GM21619 (cell line): ENCODE measurements at regions not wholly inside any gene's neighbourhood (a gene's known extent, or its start where the extent isn't known, plus 50 kb on each side); places are given as distances from the start of the nearest gene placed in this dataset.

Experiments used
- ATAC-seq: cut with Tn5 transposase; IDR thresholded peaks from one replicate; pipeline ENCODE4 v1.9.1; 2021; ENCODE audit not compliant: unreplicated experiment

DNA sequence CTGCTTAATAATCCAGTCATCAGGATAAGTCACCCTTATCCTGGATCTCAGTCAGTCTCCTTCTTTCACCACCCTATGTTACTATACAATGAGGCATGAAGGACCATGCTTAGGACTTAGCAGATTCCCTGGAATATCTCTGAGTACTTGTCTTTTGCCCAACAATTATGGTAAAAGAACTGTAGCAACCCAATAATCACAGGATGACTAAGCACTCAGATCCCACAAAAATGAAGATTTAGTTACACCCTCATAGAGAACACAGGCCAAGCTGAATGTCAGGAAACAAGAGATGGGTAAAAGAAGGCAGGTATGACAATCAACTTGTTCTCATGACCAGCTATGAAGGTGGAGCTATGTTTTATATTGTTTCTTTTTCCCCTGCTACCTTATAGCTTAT, 91.4 kb downstream of the EDN1 start:
- no peak for ATAC-seq

- peak; percentile 93 for ATAC-seq
Measured at GRCh38 chr6:12383448-12383847, 93.3 kb downstream of the EDN1 start.

- no peak for ATAC-seq
Measured at GRCh38 chr6:12384357-12384912, 94.3 kb downstream of the EDN1 start.

DNA sequence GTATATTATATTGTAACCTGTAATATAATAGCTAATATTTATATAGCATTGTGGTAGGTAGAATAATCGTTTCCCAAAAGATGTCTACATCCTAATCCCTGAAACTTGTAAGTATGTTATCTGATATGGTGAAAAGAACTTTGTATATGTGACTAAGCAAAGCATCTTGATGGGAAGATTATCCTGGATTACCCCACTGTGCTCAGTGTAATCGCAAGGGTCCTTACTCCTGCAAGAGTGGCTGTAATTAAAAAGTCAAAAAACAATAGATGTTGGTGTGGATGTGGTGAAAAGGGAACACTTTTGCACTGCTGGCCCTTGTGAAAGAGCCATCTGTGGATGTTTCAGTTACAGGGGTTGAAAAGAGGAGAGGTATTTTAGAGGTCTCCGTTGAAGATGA, 95.2 kb downstream of the EDN1 start:
- ATAC-seq, result no peak

DNA sequence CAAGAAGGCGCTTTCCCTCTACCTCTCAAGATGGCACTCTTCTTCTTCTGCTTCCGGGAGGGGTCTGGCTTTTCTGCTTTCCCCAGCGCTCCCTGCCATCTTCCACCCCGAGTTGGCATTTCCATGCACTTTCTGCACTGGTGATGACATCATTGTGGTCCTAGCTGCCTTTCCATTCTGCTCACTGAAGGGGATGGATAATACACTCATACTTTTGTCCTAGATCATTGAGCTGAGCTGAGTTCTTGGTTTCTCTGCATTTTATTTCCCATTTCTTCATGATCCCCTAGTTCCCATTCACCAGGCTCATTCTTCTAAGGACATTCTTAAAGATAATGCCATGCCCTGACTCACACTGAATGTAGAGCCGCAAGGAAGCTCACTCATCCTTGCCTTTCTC, 96.7 kb downstream of the EDN1 start:
- ATAC-seq, result no peak

GRCh38 chr6:12391472-12391871, 101.3 kb downstream of the EDN1 start:
- ATAC-seq, result no peak

DNA sequence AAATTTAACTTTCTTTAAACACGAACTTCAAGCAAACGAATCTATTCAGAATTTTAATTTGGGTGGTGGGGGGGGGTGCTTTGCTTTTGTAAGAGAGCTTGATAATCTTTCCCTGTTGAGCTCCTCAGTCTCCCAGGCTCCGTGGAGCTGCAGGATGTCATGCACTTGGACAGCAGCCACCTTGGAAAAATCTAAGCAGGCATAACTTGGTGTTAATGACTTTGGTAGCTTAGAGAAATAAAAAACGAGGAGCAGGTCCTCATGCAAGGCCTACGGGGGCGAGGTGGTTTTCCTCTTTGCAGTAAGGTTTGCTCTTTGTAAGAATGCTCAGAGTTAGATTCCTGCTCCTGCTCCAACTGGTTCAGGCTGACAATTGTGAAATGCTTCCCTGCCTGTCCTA, 102.3 kb downstream of the EDN1 start:
- no peak for ATAC-seq

- ATAC-seq, result no peak
Measured at GRCh38 chr6:12393100-12393499, 102.9 kb downstream of the EDN1 start.

DNA sequence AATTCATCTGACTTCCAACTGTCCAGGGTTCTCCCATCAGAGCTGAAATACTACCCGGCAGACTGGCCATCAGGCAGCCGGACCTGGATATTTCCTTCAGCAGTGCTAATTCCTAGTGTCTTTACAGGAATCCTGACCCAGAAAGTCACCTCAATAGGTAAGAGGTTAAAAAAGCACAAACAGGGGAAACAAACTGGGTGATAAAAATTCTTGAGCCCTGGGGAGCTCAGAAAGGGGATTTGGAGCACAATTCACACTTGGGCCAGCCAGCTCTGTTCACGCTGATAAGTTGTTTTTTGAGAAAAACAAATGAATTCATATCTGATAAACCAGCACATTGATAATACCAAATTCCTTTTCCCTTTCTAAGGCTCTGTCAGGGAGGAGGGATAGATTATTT, 104.0 kb downstream of the EDN1 start:
- no peak for ATAC-seq

DNA sequence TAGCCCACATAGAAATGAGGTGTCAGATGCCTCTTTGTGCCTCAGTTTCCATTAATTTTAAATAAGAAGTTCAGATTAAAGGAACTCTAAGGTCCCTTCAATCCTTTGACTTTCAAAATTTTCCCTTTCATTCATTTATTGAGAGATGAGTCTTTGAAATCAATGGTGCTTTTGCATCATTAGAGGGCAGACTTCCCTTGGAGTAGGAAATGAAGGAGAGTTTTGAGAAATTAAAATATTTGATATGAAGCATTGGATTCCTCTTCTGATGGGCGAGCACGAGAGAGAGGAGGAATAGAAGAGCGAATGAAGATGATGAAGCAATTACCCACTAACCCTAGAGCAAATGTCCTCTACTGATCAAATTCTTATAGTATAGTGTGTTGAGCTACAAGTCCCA, 105.7 kb downstream of the EDN1 start:
- ATAC-seq, result no peak

- no peak for ATAC-seq
Measured at GRCh38 chr6:12401200-12401599, 111.0 kb downstream of the EDN1 start.

GRCh38 chr6:12403201-12403826, 113.2 kb downstream of the EDN1 start:
- ATAC-seq, result no peak

DNA sequence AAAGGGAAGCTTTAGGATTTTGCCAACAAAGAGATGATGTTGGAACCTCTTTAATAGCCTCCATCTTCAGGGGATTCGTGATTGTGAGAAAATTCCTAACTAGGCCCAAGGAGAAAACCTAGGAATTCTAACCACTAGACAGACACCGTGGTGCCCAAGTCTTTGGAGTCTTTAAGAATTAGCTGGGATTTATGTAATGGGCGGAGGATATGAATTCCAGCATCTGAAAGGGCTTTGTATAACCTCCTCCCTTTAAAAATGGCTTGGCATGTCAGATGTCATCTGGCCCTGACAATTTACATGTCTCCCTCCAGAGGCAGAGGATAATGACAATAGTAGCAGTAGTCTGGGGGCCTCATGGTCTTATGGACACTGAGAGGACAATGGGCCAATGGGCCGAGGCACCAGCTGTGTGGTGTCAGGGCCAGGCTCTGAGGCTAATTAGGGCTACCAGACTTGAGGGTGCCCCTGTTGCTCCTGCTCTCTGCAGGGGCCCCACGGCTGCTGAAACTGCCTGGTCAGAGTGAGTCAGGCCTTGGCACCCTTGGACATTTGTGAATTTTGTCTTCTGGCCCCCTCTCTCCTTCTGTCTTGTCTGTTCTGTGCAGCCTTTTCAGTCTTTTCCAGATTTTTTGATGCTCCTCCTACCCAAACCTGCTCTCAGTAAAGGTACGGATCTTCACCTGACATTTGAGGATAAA, 113.9 kb downstream of the EDN1 start:
- no peak for ATAC-seq

- ATAC-seq, result no peak
Measured at GRCh38 chr6:12404651-12405050, 114.5 kb downstream of the EDN1 start.

GRCh38 chr6:12408752-12409151, 118.6 kb downstream of the EDN1 start:
- no peak for ATAC-seq

GRCh38 chr6:12410946-12411345, 120.8 kb downstream of the EDN1 start:
- no peak for ATAC-seq

DNA sequence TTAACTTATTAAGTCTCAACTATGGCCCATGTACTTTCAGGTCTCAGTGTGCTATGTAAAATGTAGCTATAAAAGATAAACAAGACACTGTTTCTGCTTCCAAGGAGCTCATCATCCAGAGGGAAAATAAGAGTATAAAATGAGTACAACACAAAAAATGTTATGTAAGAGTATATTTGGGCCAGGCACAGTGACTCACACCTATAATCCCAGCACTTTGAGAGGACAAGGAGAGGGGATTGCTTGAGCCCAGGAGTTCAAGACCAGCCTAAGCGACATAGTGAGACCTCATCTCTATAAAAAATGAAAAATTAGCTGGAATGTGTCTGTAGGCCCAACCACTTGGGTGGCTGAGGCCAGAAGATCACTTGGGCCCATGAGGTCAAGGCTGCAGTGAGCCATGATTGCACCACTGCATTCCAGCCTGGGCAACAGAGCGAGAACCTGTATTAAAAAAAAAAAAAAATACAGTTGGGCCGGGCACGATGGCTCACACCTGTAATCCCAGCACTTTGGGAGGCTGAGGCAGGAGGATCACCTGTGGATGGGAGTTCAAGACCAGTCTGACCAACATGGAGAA, 124.0 kb downstream of the EDN1 start:
- no peak for ATAC-seq

DNA sequence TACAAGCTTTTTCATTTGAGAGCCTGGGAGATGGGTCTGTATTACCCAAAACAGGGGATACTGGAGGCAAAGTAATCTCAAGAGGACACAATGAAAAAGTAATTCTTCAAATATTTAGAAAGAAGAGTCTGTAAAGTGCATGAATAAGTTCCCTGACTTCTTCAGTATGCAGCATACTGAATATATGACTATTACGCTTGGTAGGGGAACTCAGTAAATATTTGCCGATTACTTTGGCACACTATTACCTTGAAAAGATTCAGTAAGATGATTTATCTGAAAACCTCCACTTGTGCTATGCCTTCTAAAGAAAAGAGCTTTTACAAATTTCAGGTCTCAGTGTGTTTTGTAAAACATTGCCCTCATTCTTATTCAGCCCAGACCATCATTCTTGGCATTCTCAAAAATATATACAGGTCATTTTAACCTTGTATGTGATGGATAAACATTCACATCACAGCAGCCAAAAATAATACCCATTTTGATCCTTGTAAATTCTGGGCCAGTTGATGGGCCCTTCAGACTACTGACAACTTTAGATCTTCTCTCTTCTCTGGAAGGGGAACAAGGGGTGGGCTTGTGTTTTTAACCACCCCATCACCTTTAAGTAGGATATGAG, 125.9 kb downstream of the EDN1 start:
- ATAC-seq, result no peak

- ATAC-seq, result no peak
Measured at GRCh38 chr6:12417191-12417590, 127.0 kb downstream of the EDN1 start.

- ATAC-seq, result no peak
Measured at GRCh38 chr6:12418946-12419345, 128.8 kb downstream of the EDN1 start.

GRCh38 chr6:12419631-12420272, 129.6 kb downstream of the EDN1 start:
- no peak for ATAC-seq
